GM18519 (cell line): ENCODE measurements at regions not wholly inside any gene's neighbourhood (a gene's known extent, or its start where the extent isn't known, plus 50 kb on each side); places are given as distances from the start of the nearest gene placed in this dataset.

Source experiments
- ATAC-seq: cut with Tn5 transposase; IDR thresholded peaks from one replicate; pipeline ENCODE4 v1.9.1; 2021; ENCODE audit warnings: mild to moderate bottlenecking, moderate library complexity; ENCODE audit not compliant: unreplicated experiment, low FRiP score

DNA sequence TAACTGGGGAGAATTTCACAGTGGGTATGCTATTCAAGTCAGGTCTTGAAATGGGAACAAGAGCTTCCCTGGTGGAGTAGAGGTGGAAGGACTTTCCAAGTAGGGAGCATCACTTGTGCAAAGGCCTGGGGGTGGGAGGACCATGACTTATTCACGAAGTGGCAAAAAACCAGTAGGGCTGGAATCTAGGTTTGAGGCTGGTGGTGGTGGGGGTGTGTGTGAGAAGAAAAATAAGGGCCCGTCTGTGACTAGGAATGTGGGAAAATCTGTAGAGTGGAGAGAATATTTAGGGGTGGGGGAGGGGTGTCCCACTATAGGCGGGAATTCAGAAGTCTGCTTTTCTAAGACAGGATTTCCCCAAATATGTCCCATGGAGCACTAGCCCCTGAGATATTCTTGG, 271.9 kb upstream of the TBL1XR1 start:
- no peak for ATAC-seq

DNA sequence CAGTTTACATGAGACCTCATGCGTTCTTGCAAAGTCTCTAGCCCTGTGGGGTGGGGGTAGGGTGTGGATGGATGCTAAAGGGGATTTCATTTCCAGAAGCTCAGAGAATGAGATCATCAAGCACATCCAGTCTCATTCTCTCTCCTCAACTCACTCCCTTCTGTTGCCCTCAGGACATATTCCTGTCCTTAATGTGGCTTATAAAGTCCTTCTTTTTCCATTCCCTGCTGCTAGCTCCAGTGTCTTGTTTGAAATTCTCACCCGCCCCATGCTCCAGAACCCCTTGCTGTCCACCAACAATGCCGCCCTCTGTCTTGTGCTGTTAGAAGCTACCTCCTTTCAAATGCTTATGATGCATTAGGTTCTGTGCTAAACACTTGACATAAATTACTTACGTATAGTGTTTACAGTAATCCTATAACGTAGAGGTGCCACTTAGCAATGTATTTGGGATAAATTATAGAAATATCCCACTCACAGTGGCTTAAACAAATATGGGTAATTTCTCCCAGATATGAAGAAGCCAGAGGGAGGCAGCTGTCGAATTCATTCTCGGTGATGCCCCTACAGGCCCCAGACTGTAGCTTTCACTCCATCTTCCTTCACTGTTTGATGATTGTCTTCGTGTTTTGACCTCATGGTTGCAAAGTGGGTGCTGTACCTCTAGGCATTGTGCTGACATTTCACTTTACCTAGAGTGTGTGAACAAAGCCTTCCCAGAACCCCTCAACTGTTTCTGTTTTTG, 273.1 kb upstream of the TBL1XR1 start:
- no peak for ATAC-seq

DNA sequence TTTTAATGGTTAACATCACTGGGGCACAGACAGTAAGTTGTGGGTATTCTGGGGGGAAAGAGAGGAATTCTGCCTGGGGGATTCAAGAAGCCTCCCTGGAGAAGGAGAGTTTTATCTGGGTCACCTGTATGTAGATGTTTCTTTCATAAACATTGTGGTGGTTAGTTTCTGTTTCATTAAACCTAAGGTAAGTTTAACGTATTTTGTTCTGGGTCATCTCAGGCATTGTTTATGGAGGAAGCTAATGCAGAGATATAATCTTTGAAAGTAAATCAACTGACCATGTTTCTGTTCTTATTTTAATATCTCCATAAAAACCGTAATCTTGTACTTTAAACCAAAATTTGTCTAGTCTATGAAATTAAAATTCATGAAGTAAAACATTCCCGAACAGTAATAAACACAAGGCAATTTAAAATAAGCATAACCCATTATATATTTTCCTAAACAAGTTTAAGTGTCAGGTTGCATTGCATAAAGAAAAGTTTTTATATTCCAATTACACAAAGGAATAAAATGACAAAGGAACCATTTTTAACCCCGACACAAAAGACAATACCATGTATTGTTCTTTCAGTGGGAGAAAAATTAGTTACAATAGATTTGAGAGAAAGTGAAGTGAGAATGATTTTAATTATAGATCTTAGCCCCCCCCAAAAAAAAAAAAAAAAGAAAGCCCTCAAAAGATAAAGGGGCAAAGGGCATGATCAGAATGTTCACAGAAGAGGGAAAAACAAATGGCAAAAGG, 274.6 kb upstream of the TBL1XR1 start:
- ATAC-seq: no peak

DNA sequence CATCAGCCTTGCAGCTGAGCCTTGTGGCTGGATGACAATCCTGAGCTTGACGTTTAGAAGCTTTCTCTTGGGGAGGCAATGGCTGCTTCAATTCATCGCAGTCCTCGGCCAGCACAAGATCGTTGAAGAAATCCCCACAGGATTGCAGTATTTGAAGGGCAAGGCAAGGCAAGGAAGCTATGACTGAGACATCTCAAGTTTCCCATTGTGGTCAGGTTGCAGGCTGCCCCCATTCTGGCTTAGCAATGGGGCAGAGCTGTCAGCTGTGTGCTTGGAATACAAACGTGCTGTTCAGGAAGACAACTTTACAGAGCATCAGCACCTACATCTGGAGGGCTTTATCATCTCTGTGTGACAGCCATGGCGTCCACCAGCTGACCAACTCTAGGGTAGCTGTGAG, 275.9 kb upstream of the TBL1XR1 start:
- ATAC-seq: no peak

DNA sequence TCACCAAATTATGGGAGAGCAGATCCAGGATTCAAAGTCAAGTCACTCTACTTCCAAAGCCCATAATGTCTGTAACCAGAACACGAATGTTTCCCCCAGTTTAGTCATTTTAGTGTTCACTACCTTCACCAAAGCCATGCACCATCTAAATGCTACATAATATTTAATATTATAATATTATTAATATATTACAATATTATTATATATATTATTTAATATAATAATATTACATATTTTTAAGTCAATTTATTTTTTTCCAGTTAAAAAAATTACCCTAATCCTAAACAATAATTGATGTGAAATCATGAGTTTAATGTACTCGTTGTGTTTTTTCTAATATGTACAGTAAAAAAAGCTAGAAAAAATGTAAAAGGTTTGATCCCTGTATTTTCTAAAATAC, 276.6 kb upstream of the TBL1XR1 start:
- ATAC-seq: no peak

DNA sequence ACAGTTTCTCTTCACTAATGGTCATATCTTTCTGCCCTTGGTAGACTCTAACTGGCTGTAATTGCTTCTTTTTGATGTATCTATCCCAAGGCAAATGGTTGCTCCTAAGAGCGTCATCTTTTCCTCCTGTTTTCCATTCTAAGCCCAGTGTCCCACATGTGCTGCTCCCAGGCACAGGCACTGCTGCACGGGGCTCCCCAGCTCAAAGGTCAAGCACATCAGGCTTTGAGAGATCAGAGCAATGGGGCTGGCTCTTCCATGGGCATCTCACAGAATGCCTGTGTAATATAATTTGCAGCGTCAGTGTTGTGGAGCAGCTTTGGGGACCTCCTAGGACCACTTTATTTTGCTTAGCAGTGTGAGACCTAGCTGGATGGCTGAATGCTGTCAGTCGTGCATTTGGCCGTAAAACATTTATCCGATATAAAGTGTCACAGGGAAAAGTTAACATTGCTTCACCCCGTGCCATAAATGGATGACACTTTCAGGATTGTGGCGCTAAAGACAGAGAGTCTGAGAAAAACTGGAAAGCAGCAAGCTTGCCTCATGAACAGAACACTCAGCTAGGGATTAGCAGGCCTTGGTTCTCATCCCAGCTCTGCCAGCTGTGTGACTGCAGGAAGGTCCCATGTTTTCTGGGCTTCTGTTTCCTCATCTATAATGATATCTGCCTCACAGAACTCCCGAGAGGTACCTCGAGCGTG, 277.5 kb upstream of the TBL1XR1 start:
- no peak for ATAC-seq

DNA sequence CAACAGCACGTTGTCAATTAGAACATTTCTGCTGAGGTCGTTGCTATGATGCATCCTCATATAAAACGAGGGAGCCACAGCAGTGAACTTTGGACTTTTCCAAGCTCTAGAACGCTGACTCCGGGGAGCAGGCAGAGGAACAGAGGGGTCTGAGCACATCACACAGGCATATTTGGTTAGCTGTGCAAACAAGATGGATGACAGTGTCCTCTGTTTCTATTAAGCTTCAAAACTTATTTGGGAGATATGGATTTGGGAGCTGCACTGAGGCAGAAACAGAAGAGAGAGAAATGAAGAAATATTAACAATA, 278.0 kb upstream of the TBL1XR1 start:
- no peak for ATAC-seq

DNA sequence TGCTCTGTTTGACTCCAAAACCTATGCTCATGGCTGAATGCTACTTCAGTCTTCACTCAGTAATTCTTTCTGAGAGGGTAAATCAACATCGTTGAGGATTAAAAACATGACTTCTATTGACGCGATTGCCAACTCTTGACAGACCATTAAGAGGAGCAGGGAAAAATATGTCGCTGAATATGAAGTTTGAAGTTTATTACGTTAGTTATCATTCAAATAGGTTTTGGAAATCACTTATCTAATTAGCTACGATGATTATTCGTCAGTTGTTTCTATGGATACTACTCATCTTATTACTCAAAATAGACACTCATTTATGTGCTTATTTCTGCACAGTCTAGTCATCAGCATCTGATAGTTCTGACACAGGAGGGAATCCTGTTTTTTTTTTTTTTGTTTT, 279.2 kb upstream of the TBL1XR1 start:
- ATAC-seq: no peak

DNA sequence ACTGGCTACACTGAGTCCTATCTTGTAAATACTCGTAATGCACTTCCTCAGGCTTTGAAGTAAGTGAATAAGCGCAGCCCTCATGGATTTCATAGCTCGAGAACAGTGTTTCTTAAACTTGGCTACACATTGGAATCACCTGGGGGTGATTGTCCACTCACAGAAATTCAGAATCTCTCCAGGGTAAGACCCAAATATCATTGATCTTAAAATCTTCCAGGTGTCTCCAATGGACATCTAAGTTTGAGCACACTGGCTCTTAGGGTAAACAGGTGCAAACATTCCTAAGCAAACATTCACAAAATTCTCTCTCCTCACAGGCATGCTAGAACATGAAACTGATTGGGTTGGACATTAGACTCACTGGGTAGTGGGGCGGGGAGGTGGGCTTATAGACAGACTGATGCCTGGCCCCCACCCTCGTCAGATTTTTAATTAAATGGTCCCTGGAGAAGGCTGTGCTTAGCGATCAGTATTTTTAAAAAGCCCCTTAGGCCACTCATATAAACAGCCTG, 279.7 kb upstream of the TBL1XR1 start:
- no peak for ATAC-seq

DNA sequence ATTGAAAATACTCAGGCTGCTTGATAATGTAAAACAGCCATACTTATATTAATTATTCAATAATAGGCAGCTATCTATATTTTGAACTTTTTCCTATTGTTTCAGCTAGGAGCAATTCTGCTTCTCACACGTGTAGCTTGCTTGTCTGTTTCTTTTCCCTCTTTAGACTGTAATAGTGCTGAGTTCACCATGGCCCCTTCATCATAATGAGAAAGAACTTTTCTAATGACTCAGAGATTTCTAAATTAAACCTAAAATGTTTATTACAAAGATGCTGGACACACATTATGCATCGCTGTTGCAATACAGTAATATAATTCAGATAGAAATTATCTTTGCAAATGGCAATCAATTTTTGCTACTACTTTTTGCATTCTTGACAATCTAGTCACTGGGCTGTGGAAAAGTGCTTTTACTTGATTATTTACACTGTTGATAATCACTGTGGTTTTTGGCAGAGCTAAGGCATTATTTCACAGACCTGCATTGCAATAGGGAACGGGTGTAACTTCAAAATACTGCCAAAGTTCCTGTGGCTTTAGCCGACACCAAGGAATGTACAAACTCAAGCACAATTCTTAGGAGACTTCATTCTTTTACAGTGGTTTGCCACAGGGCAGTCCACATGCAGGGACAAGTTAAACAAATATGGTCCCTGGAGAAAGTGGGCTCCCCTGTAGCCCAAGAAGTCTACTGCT, 281.0 kb upstream of the TBL1XR1 start:
- ATAC-seq: no peak

DNA sequence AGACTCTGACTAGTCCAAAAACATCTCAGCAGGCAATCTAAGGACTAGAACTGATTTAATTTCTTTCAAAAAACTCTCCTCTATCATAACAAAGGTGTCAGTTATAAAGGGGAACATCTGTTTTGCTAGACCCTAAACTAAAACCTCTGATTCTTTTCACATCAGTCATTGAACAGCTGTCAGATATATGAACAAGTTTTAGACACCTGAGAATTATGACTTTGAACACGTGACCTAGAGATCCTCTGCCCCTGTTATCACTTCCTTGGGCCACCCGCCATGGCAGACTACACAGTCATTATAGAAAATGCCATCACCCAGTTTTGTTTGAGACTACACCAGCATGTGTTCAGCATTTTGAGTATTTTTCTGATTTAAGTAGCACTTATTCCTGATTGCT, 282.3 kb upstream of the TBL1XR1 start:
- ATAC-seq: no peak

DNA sequence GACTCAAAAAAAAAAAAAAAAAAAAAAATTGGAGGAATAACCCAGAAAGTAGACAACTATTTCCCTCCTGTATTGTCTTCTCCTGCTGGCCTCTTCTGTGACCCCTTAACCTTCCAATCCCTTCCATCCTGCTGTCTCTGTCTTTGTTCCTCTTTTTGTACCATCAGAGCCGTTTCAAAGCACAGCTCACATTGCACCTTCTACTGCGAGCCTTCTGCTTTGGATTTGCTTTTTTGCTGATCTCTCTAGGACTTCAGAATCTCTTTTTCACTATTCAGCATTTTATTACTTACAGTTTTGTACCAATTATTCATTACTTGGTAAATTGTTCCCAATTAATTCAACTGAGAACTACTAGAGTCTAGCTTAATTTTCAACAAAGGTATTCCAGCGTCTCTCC, 284.0 kb upstream of the TBL1XR1 start:
- ATAC-seq: no peak

DNA sequence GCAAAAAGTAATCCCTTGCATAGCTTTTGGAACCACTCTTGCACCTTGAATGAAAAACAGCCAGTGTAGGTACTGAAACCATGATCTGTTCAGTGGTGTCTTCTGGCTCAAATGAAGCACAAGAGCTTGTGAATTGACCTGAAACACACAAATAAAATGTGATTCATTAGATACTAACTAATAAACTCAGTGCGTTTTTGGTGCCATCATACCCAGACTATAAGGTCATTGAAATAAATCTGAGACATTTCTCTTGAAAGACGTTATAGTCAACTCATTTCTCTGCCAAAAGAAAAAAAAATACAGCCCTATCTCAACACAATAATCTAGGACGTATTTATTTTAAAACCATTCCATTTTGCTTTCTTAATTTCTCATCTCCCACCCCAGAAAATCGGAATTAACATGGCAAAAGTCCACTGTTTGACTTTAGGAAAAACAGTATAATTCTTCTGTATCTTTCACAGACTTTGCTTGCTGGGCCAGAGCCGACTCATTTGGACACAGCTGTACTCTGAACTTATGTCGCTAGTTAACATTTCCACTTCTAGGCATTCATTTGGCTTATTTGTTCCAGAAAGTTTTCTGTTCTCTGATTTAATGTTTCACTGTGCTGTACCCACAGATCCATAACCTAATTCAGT, 284.9 kb upstream of the TBL1XR1 start:
- no peak for ATAC-seq

DNA sequence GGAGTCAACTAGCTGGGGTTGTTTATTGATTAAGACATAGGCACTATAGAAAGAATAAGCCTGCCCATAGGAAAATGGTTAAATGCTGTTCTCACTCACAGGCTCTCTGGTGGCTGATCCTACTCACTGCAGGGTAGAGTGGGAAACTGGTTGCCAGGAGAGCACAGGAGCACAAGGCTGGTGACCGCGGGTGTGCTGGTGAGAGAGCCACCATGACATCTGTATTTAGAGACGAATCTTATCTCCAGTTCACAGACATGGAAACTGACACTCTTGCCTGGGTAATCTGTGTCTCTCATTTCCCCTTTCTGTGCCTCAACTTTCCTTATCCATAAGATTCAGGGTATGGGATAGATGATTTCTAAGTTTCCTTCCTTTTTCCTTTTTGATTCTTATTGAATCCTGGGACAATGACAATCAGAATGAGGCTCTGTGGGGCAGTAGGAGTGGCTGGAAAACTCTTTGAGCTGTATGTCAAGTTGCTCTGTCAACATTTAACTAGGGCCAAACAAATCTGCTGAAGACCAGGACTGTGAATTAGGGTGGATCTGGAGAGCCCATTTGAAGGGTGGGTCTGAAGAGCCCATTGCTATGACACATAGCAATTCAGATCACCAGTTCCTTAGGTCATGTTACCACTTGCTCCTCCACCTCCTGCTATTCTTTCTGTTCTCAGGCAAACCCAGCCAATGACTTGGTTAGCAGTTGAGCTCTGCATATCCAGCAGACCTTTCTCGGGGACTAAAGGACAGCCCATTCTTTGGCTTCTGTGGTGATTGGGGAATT, 286.1 kb upstream of the TBL1XR1 start:
- no peak for ATAC-seq

DNA sequence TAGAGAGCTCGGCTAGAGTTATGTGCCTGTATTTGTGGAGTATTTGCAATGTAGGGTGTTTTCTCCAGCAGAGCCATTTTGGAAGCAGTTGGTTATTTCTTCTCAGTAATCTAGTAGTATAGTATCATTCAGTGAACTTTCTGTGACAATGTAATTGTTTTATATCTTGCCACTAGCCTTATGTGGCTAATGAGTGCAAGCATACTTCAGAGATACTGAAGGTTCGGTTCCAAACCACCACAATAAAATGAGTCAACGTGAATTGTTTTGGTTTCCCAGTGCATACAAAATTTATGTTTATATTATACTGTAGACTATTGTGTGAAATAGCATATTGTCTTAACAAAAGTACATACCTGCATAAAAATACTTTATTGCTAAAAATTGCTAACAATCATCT, 286.9 kb upstream of the TBL1XR1 start:
- ATAC-seq: no peak

DNA sequence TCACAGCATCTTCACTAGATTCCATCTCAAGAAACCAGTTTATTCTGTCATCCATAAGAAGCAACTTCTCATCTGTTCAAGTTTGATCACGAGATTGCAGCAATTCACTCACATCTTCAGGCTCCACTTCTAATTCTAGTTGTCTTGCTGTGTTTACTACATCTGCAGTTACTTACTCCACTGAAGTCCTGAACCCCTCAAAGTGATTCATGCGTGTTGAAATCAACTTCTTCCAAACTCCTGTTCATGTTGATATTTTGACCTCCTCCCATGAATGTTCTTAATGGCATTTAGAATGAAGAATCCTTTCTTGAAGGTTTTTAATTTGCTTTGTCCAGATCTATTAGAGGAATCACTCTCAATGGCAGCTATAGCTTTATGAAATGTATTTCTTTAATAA, 287.6 kb upstream of the TBL1XR1 start:
- no peak for ATAC-seq

DNA sequence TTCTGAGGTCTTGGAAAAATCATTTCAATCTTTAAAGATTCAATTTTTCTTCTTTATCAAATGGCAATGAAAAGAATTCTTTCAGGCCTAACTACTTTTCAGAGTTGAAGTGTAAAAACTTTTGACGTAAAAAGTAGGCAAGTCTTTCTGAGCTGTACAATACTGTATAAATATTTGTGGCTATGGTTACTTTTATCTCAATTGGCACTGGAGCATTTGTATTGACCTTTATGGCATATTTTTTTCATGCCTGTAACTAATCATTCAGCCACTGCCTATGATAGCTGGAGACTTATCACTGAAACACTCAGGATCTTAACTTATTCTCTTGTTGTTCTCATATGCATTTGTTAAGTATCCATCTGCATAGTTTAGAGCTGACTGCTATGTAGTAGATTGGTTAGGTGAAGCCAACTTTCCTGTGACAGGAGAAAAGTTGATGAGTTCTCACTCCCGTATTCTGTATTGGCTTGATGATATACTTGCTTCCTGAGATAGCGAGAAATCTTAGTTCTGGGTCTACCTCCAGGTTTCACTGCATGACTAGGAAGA, 290.4 kb upstream of the TBL1XR1 start:
- ATAC-seq: no peak

DNA sequence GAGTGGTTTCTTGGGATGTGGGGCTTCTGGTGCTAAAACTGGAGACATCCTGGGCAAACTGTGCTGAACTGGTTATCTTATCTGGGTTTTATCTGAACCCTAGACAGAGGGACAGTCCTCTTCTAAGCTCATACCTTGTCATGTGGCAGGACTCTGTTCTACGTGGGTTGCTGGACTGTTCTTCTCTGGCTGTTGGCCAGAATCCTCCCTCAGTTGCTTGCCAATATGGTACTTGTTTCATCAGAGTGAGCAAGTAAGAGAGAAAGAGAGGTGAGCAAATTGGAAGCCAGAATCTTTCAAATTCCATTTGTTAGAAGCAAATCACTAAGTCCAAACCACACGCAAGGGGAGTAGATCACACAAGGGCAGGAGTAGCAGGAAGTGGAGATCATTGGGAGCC, 291.5 kb upstream of the TBL1XR1 start:
- ATAC-seq: no peak

DNA sequence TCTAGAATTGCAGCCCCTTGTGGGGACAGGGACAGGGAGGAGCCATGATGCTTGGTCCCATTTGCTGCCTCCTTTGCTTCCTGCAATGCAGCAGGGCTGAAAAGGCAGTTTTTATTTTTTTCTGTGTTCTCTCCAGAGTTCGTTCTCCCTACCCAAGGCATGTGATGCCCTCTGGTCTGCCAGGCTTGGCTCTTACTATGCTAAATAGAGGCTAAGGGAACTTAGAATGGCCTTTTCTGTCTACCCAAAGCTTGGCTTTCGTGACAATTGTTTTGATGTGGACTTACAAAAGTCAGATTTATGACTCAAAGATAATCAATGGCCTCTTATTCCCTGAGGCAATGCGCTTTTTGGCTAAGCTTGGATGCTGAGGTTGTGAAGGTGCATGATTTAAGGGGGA, 293.3 kb upstream of the TBL1XR1 start:
- no peak for ATAC-seq
